ENCODE measurements at regions not wholly inside any gene's neighbourhood (a gene's known extent, or its start where the extent isn't known, plus 50 kb on each side); places are given as distances from the start of the nearest gene placed in this dataset.

DNA sequence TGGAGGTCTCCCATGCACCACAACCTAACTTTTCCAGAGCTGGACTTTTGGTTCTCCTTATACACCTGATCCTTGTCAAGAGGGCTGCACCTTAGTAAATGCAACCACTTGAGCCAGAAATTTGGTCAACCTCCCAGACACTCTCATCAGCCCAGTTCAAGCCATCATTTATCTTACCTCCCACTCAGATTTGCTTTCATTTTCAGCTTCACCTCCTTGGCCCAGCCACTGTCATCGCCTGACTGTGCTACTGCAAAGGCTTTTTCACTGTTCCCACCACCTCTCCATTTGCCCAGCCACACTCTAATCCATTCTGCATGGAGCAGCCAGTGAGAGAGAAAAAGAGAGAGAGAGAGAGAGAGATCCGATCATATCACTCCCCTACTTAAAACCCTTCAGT, 112.4 kb upstream of the DDX18 start:
- H3K79me1 ChIP-seq (ENCODE audit: low read depth, low read length) = no peaks in the 10 kb centered on the region
- H3K36me3 ChIP-seq (replicated peaks in 1 of 2; ENCODE audit: control insufficient read depth in 2 of 2, insufficient read depth in 2 of 2, low read length in 2 of 2) = no peaks in the 10 kb centered on the region
- H2AFZ ChIP-seq (ENCODE audit: low read length) = no peak overlapping the region
- H3K9me3 ChIP-seq (replicated peaks in 1 of 2; ENCODE audit: control insufficient read depth in 2 of 2, insufficient read depth in 1 of 2, low read depth in 1 of 2, low read length in 2 of 2) = no peaks in the 10 kb centered on the region
- H3K4me1 ChIP-seq (ENCODE audit: control insufficient read depth in 2 of 2, insufficient read depth in 1 of 2, low read depth in 1 of 2, low read length in 2 of 2) = no peaks in the 10 kb centered on the region
- no CpG with 5 or more reads among the region's 2 CpGs for WGBS, 2 donors (ENCODE audit: extremely low coverage in 2 of 2, insufficient read length in 2 of 2, insufficient replicate concordance in 1 of 2)
- H2BK12ac ChIP-seq (ENCODE audit: low read length) = no peak overlapping the region
- no peak overlapping the region for H2AK5ac ChIP-seq (ENCODE audit: low read depth, low read length)
- no peak overlapping the region for H3K4me3 ChIP-seq (ENCODE audit: low read length in 2 of 2)
- no peak overlapping the region for H4K8ac ChIP-seq (ENCODE audit: low read depth, low read length)
- H3K4ac ChIP-seq (ENCODE audit: low read length) = no peak overlapping the region
- H4K91ac ChIP-seq (ENCODE audit: low read depth, low read length, poor library complexity) = no peak overlapping the region
- DNase-seq (ENCODE audit: low spot score) = no peak
- no peak overlapping the region for H3K14ac ChIP-seq (ENCODE audit: low read length)
- H2BK15ac ChIP-seq (ENCODE audit: low read length) = no peak overlapping the region
- H3K27ac ChIP-seq (replicated peaks; ENCODE audit: low read length) = no peak overlapping the region
- no peak overlapping the region for H3K18ac ChIP-seq (ENCODE audit: low read length)
- no peak overlapping the region for H3K23ac ChIP-seq (ENCODE audit: low read depth, low read length, poor library complexity)
- no peak overlapping the region for H3K9ac ChIP-seq (ENCODE audit: low read depth, low read length, poor library complexity)
- no peak overlapping the region for H3K4me2 ChIP-seq (ENCODE audit: insufficient read depth, low read length, poor library complexity, severe bottlenecking)
- no peaks in the 10 kb centered on the region for H3K27me3 ChIP-seq (ENCODE audit: control insufficient read depth in 3 of 3, insufficient read depth in 3 of 3, low read depth in 1 of 3, low read length in 3 of 3)
- no peak overlapping the region for H2BK120ac ChIP-seq (ENCODE audit: low read depth, low read length)
- H2BK5ac ChIP-seq (ENCODE audit: low read length) = no peak overlapping the region

- H2AFZ ChIP-seq (ENCODE audit: low read length) = no peak overlapping the region
- no peak overlapping the region for H4K91ac ChIP-seq (ENCODE audit: low read depth, low read length, poor library complexity)
- no peak overlapping the region for H3K4me2 ChIP-seq (ENCODE audit: insufficient read depth, low read length, poor library complexity, severe bottlenecking)
- H3K9me3 ChIP-seq (replicated peaks in 1 of 2; ENCODE audit: control insufficient read depth in 2 of 2, insufficient read depth in 1 of 2, low read depth in 1 of 2, low read length in 2 of 2) = no peaks in the 10 kb centered on the region
- no peak overlapping the region for H3K4ac ChIP-seq (ENCODE audit: low read length)
- no peak overlapping the region for H3K14ac ChIP-seq (ENCODE audit: low read length)
- H3K4me3 ChIP-seq (ENCODE audit: low read length in 2 of 2) = no peak overlapping the region
- no peak overlapping the region for H2BK15ac ChIP-seq (ENCODE audit: low read length)
- H2AK5ac ChIP-seq (ENCODE audit: low read depth, low read length) = no peak overlapping the region
- H3K27ac ChIP-seq (replicated peaks; ENCODE audit: low read length) = no peak overlapping the region
- H3K27me3 ChIP-seq (ENCODE audit: control insufficient read depth in 3 of 3, insufficient read depth in 3 of 3, low read depth in 1 of 3, low read length in 3 of 3) = no peaks in the 10 kb centered on the region
- no peaks in the 10 kb centered on the region for H3K36me3 ChIP-seq (replicated peaks in 1 of 2; ENCODE audit: control insufficient read depth in 2 of 2, insufficient read depth in 2 of 2, low read length in 2 of 2)
- H3K23ac ChIP-seq (ENCODE audit: low read depth, low read length, poor library complexity) = no peak overlapping the region
- DNase-seq (ENCODE audit: low spot score) = no peak
- H2BK5ac ChIP-seq (ENCODE audit: low read length) = no peak overlapping the region
- no peak overlapping the region for H2BK12ac ChIP-seq (ENCODE audit: low read length)
- H3K79me1 ChIP-seq (ENCODE audit: low read depth, low read length) = no peaks in the 10 kb centered on the region
- whole genome bisulfite sequencing, 2 donors (ENCODE audit: extremely low coverage in 2 of 2, insufficient read length in 2 of 2, insufficient replicate concordance in 1 of 2) = no CpG with 5 or more reads among the region's 7 CpGs
- no peak overlapping the region for H3K18ac ChIP-seq (ENCODE audit: low read length)
- no peak overlapping the region for H4K8ac ChIP-seq (ENCODE audit: low read depth, low read length)
- no peak overlapping the region for H3K9ac ChIP-seq (ENCODE audit: low read depth, low read length, poor library complexity)
- H3K4me1 ChIP-seq (ENCODE audit: control insufficient read depth in 2 of 2, insufficient read depth in 1 of 2, low read depth in 1 of 2, low read length in 2 of 2) = no peaks in the 10 kb centered on the region
- no peak overlapping the region for H2BK120ac ChIP-seq (ENCODE audit: low read depth, low read length)
Measured at GRCh38 chr2:117703858-117704257, 110.6 kb upstream of the DDX18 start.

GRCh38 chr2:117704818-117705217, 109.7 kb upstream of the DDX18 start:
- no peaks in the 10 kb centered on the region for H3K27me3 ChIP-seq (ENCODE audit: control insufficient read depth in 3 of 3, insufficient read depth in 3 of 3, low read depth in 1 of 3, low read length in 3 of 3)
- no peaks in the 10 kb centered on the region for H3K4me1 ChIP-seq (ENCODE audit: control insufficient read depth in 2 of 2, insufficient read depth in 1 of 2, low read depth in 1 of 2, low read length in 2 of 2)
- no peak overlapping the region for H2AFZ ChIP-seq (ENCODE audit: low read length)

GRCh38 chr2:117707874-117708273, 106.6 kb upstream of the DDX18 start:
- no peaks in the 10 kb centered on the region for H3K27me3 ChIP-seq (ENCODE audit: control insufficient read depth in 3 of 3, insufficient read depth in 3 of 3, low read depth in 1 of 3, low read length in 3 of 3)
- H3K4me2 ChIP-seq (ENCODE audit: insufficient read depth, low read length, poor library complexity, severe bottlenecking) = no peak overlapping the region
- H3K23ac ChIP-seq (ENCODE audit: low read depth, low read length, poor library complexity) = no peak overlapping the region
- no peaks in the 10 kb centered on the region for H3K79me1 ChIP-seq (ENCODE audit: low read depth, low read length)
- H2AK5ac ChIP-seq (ENCODE audit: low read depth, low read length) = no peak overlapping the region
- H3K36me3 ChIP-seq (replicated peaks in 1 of 2; ENCODE audit: control insufficient read depth in 2 of 2, insufficient read depth in 2 of 2, low read length in 2 of 2) = no peaks in the 10 kb centered on the region
- DNase-seq (ENCODE audit: low spot score) = no peak
- no peak overlapping the region for H4K91ac ChIP-seq (ENCODE audit: low read depth, low read length, poor library complexity)
- H4K8ac ChIP-seq (ENCODE audit: low read depth, low read length) = no peak overlapping the region
- no peak overlapping the region for H3K9ac ChIP-seq (ENCODE audit: low read depth, low read length, poor library complexity)
- H2BK5ac ChIP-seq (ENCODE audit: low read length) = no peak overlapping the region
- H3K9me3 ChIP-seq (replicated peaks in 1 of 2; ENCODE audit: control insufficient read depth in 2 of 2, insufficient read depth in 1 of 2, low read depth in 1 of 2, low read length in 2 of 2) = no peaks in the 10 kb centered on the region
- no peaks in the 10 kb centered on the region for H3K4me1 ChIP-seq (ENCODE audit: control insufficient read depth in 2 of 2, insufficient read depth in 1 of 2, low read depth in 1 of 2, low read length in 2 of 2)
- no peak overlapping the region for H3K27ac ChIP-seq (replicated peaks; ENCODE audit: low read length)
- no peak overlapping the region for H3K4ac ChIP-seq (ENCODE audit: low read length)
- H3K18ac ChIP-seq (ENCODE audit: low read length) = no peak overlapping the region
- H2BK120ac ChIP-seq (ENCODE audit: low read depth, low read length) = no peak overlapping the region
- H3K14ac ChIP-seq (ENCODE audit: low read length) = no peak overlapping the region
- no peak overlapping the region for H2BK12ac ChIP-seq (ENCODE audit: low read length)
- no peak overlapping the region for H2BK15ac ChIP-seq (ENCODE audit: low read length)
- H2AFZ ChIP-seq (ENCODE audit: low read length) = no peak overlapping the region
- no peak overlapping the region for H3K4me3 ChIP-seq (ENCODE audit: low read length in 2 of 2)

More at GRCh38 chr2:117704818-117705217, 109.7 kb upstream of the DDX18 start:
- no peak overlapping the region for H2BK120ac ChIP-seq (ENCODE audit: low read depth, low read length)
- no peak overlapping the region for H3K18ac ChIP-seq (ENCODE audit: low read length)
- H3K36me3 ChIP-seq (replicated peaks in 1 of 2; ENCODE audit: control insufficient read depth in 2 of 2, insufficient read depth in 2 of 2, low read length in 2 of 2) = no peaks in the 10 kb centered on the region
- no peak overlapping the region for H3K14ac ChIP-seq (ENCODE audit: low read length)
- WGBS, 2 donors (ENCODE audit: extremely low coverage in 2 of 2, insufficient read length in 2 of 2, insufficient replicate concordance in 1 of 2) = no CpG with 5 or more reads among the region's 3 CpGs
- H3K27ac ChIP-seq (replicated peaks; ENCODE audit: low read length) = no peak overlapping the region
- no peak overlapping the region for H2BK15ac ChIP-seq (ENCODE audit: low read length)
- H4K91ac ChIP-seq (ENCODE audit: low read depth, low read length, poor library complexity) = no peak overlapping the region
- H2BK5ac ChIP-seq (ENCODE audit: low read length) = no peak overlapping the region
- H4K8ac ChIP-seq (ENCODE audit: low read depth, low read length) = no peak overlapping the region
- H3K79me1 ChIP-seq (ENCODE audit: low read depth, low read length) = no peaks in the 10 kb centered on the region
- no peak overlapping the region for H2AK5ac ChIP-seq (ENCODE audit: low read depth, low read length)
- no peak overlapping the region for H2BK12ac ChIP-seq (ENCODE audit: low read length)
- no peak overlapping the region for H3K23ac ChIP-seq (ENCODE audit: low read depth, low read length, poor library complexity)
- H3K9ac ChIP-seq (ENCODE audit: low read depth, low read length, poor library complexity) = no peak overlapping the region
- no peak for DNase-seq (ENCODE audit: low spot score)
- no peak overlapping the region for H3K4me3 ChIP-seq (ENCODE audit: low read length in 2 of 2)
- H3K9me3 ChIP-seq (replicated peaks in 1 of 2; ENCODE audit: control insufficient read depth in 2 of 2, insufficient read depth in 1 of 2, low read depth in 1 of 2, low read length in 2 of 2) = no peaks in the 10 kb centered on the region
- H3K4me2 ChIP-seq (ENCODE audit: insufficient read depth, low read length, poor library complexity, severe bottlenecking) = no peak overlapping the region
- no peak overlapping the region for H3K4ac ChIP-seq (ENCODE audit: low read length)

Data from neuronal stem cell (in vitro differentiated cells).